Eye (tissue), 1 donor: ENCODE measurements at regions not wholly inside any gene's neighbourhood (a gene's known extent, or its start where the extent isn't known, plus 50 kb on each side); places are given as distances from the start of the nearest gene placed in this dataset.
A peak's percentile ranks its signal among the peaks of the same experiment; 100 is the strongest.

Experiments
- DNase-seq: peaks from one replicate; pipeline ENCODE4 v3.0.0-alpha.2; 2015

DNA sequence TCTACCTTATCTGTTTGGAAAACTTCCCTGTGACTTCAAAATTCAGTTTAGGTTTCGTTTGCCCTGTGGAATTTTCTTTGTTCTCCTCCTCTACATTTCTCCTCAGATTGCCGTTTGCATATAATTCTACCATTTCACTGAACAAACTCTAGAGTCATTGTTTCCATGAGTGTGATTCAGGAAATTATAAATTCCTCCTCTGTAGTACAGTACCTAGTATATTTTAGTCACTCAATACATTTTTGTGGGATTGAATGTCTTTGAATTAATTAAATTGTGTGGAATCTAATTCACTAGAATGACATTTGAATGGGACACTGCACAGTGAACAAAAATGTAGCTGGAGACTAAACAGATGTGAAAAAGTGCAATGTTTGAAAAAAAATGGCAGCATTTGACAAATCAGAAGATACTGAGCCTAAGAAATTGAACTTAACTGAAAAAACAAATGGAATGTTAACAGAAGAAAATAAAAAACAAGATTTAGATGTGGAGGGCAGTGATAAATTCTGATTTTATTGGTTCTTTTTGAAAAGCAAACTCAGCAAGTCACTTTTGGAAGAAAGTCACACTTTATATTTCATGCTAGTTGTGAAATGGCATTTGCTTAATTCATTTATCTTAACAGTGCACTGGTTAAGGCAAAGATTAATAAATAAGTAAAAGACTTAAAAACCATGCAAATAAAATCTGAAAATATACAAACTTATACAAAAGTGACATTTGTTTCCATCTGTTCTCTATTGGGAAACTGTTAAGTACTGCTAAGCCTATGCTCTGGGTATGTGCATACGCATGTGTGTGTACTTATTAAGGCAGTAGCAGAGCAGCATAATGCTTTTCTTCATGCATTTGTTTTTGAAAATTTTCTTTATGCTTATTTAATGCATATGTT lies 512.3 kb downstream of the FAT4 start:
- DNase-seq, result no peak

DNA sequence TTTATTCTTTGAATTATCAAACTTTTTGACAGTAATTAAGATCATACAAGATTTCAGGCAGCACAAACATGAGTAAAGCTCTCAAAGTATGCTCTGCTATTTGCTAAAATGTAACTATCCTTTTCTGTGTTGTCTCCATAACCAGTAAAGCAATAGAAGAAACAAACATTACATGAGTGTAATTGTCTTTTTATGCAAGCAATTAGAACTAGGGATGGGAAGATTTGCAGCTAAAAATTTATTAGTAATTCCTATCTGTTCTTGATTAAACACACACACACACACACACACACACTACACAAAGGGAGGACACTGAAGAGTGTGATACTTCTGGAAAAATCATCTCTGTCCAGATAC lies 512.9 kb downstream of the FAT4 start:
- no peak for DNase-seq

DNA sequence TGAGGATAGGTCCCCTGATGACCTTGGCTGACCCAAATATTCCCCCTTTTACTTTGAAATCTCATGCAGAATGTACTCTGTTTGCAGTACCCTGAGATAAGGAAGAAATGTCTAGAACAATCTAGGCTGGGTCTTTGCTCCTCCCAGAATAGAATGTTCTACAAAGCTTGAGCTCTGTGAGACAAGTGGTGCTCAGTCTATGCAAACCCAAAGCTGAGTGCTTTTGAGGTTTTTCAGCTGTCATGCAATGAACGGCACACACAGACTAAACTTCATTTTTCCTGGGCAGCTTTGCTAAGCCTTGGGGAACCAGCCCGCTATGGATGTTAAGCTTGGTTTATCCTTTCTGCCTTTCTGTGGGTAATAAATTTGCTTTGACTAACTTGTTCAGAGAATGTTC lies 513.6 kb downstream of the FAT4 start:
- no peak for DNase-seq

DNA sequence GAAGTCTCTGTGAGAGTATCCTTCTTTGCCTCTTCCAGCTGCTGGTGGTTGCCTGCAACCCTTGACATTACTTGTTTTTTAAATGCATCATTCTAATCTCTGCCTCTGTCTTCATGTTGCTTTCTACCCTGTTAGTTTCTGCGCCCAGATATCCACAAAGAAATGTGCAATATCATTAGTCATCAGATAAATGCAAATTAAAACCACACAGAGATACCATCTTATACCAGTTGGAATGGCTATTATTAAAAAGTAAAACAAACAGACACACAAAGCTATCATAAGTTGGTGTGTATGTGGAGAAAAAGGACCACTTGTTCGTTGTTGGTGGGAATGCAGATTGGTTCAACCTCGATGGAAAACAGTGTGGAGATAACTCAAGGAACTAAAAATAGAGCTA lies 517.4 kb downstream of the FAT4 start:
- DNase-seq, result no peak

DNA sequence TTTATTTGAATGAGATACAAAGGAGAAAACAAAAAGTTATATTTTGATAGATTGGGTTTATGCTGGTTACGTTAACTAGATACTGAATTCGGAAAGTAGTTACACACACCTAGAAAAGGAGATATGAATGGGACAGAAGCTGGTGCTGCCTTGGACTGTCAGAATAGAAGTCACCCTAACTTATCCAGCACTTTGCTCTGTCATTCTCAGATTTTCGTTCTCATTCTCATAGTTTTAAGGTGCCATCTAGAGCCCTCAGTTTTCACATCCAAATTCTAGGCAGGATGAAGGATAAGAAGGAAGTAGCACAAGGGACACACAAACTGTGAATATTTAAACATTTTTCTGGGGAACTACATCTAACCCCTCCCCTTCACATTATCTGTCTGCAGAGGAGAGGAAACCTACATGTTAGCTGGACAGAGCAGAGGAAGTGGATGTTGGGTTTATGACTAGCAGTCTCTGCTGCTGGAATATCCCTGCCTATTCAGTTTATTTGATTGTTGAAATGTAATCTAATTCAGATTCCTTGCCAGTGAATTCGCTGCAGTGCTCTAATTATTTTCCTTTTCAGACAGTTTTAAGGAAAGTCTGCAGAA lies 521.9 kb downstream of the FAT4 start:
- no peak for DNase-seq

DNA sequence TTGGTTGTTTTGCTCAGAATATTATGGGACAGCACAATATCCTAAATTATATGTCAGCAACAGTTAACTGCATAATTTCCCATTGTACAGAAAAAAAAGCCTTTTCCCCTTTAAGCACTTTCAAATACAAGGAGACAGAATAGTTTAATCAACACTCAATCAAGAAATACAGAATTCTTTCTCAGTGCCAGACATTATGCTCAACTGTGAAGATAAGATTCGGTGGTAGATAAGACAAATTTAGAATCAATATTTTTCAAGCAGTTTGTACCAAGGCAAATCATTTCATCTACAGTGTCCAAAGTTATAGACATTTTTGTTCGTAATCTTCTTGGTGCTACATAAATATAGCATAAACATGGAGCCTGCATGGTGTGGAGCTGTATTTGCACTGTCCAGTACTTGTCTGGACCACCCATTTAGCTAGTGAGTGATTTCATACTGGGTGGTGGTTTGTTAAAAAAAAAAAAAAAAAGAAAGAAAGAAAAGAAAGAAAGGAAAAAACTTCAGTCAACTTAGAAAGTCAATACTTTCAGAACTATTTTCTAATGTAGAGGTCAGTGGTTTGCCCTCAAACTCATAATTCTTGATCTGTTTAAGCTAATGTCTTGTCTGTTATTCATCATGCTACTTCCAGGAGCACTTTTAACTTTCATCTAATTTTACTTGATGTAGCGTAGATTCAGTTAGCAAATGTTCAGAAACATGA lies 522.9 kb downstream of the FAT4 start:
- no peak for DNase-seq

DNA sequence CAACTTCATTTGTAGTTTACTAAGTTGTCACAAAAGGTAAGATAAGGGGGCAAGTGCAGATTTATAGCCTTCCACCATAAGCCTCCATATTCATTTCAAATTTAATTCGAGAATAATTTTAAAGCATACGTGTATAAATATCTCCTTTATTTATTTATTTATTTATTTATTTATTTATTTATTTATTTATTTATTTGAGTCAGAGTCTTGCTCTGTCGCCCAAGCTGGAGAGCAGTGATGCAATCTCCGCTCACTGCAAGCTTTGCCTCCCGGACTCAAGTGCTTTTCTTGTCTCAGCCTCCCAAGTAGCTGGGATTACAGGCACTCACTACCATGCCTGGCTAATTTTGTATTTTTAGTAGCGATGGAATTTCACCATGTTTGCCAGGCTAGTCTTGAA lies 523.4 kb downstream of the FAT4 start:
- no peak for DNase-seq

DNA sequence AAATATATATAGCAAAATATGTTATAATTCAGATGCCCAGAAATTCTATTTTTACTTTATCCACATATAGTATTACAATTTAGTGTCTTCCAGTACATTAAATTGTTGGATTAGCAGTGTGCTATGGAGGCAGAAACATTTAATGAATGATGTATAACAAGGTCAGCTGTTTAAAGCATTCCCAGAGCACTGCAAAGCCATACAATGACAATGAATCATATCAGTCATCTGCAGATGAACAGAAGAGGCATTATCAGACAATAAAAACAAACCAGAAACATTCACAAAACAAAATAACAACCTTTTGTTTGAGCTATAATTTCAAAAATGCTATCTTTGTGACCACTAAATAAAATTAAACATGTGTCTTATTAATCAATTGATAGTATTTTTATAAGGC lies 524.2 kb downstream of the FAT4 start:
- DNase-seq, result no peak

DNA sequence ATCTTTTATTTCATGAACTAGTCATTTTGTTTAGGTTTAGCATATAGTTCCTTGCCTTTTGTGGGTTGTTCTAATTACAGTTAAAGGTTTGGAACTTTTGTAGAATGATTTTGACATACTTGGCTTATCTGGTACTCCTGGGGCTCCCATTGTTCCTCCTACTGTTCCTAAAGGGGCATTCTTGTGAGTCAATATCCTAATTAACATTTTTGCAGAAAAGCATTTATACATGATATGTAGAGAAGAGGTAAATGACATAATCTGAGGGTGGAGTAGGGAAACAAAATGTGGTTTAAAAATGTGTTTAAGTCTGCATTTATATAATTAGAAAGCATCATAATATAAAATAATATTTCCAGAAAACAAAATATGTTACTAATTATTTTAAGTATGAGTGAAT lies 529.2 kb downstream of the FAT4 start:
- DNase-seq, result no peak

DNA sequence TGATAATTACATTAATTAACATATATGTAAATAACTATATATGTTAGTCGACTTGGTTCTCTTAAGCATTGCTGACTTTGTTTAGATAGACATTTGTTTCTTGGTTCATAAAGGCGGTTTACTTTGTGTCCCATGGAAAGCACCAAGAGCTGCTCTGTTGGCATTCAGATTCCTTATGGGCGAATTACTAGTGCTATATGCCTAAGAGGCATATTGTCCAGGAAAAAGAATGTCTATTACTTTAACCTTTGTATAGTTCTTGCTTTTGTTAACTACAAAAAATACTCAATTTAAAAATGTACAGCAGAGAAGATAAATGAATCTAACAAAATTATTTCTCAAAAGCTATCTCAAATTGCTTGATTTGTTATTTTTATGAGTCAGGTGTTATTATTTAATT lies 532.8 kb downstream of the FAT4 start:
- DNase-seq, result no peak

DNA sequence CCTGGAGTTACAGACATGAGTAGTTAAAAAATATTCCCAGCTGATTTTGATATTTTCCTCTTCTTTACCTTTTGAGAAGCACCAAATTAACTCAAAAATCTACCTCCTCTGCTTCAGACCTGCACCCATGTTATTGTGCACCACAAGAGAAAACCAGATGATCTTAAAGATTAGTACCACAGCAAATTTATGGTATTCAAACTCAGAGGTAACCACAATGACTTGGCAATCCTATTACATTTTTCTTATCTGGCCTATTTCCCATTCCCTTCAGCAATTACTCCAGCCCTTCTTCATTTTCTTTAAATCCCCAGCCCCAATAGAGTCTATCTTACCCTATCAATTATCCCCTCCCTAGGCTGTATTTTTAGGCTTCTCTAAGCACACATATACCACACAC lies 535.1 kb downstream of the FAT4 start:
- no peak for DNase-seq

DNA sequence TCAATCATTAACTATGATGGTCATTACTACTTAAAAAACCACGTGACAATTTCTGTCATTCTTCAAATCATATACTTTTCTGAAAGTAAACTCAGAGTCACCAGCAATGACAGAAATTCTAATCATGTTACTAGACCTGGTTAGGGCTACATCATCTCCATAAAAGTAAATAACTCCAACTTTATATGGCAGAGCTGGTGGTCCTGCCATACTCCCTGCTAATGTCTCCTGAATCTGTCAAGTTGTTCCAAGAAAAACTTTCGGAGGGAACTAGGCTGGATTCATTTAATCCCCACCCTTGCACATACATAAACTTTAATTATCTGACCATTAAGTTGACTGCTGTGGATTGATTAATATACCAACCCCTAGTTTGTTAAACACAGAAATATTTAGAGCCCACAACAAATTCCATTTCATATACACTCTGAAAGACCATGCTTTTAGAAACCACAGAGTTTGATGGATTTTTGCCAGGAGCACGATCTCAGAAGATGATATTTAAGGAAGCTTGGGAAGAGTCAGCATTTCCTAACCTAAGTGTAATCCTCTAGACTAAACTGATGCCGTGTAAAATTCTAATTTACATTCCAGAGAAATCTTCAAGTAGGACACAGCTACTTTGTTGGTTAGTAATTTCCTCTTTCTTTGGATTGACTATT lies 577.0 kb downstream of the FAT4 start:
- DNase-seq, result peak; percentile 22

DNA sequence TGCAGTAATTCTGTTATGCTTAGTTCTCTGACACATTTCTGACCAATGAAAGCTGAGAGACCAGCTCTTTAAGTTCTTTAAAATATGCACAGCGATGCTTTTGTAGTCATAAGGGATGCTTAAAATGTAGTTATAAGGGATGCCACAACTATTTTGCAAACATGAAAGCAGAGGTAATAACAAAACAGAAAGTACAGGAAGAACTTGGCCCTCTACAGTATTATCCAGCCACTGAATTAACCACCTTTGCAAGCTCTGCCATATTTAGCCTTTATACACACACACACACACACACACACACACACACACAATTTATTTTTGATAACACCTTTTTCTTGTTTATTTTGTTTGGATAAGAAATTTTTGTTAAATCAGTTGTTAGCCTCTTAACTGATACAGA lies 590.0 kb downstream of the FAT4 start:
- no peak for DNase-seq

DNA sequence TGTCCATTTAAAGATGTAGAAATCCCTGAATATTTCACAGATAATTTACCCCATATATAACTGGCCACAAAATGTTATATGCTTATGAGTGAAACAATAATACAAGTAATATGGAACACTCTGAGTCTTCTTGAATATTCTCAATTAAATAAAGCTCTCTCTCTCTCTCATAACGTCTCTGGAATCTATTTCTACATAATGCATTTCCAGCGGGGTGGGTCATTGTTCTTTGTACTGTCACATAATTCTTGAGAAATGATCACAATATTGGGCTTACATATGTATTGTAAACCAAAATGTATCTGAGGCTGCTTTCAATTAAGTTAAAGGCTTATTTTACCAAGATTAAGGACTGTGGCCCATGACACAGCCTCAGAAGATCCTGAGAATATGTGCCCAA lies 596.3 kb downstream of the FAT4 start:
- no peak for DNase-seq

DNA sequence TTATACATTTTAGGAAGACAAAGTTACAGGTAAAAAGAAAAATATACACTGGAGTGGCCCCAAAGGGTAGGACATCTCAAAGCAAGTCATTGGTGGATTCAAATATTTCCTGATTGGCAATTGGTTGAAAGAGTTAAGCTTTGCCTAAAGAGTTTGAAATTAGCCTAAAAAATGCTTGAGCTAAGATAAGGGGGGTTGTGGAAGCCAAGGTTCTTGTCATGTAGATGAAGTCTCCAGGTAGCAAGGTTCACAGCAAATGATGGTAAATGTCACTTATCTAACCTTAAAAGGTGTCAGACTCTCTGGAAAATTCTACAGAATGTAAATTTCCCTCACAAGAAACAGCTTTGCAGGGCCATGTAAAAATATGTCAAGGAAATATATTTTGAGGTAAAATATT lies 596.7 kb downstream of the FAT4 start:
- no peak for DNase-seq

DNA sequence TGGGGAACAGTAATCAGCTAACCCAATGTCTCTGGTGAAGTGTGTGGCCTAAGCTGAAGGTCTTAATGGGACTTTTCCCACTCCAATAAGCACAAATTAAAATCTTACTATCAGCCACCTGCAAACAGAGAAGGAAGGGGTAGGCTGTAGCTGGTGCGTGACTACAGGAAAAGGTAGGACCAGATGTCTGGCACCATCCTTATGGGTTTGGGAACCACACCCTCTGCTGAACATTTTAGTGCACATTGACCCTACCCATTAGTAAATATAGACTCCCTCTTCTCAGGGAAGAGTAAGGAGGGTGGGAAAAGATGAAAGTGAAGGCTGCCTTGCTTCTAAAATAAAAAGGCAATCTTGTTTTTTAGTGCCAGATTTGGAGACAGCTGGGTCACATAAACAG lies 602.8 kb downstream of the FAT4 start:
- no peak for DNase-seq

DNA sequence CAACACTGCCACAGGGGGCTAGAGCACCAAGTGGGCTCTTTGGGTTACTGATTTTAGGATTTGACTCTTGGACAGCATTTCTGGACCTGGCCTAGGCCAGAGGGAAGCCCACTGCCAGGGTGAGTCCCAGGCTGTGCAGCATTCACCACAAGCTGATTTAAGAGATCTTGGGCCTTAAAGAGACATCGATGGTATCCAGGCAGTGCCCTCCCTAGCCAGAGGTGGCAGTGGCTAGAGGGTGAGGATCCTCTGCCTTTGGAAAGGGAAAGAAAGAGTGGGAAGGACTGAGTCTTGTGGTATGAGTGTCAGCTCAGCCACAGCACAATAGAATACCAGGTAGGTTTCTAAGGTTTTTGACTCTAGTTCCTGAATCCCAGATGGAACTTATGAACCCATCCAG lies 613.9 kb downstream of the FAT4 start:
- no peak for DNase-seq

DNA sequence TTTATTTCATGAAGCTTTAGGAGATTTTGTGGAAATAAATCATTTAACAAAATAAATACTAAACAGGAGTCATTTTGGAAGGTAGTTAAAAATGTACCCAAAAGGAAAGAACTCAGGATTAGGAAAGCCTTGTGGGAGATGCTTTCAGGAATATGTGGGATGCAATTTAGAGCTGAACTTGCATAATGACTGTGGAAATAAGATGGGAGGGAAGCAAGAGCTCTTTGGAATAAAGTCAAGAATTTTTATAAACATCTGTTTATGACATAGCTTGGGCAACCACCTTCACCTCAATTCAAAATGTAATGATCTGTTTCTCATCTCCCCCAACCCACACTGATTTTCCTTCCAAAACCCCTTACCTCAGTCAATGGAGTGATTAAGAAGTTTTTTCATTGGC lies 623.8 kb downstream of the FAT4 start:
- no peak for DNase-seq

DNA sequence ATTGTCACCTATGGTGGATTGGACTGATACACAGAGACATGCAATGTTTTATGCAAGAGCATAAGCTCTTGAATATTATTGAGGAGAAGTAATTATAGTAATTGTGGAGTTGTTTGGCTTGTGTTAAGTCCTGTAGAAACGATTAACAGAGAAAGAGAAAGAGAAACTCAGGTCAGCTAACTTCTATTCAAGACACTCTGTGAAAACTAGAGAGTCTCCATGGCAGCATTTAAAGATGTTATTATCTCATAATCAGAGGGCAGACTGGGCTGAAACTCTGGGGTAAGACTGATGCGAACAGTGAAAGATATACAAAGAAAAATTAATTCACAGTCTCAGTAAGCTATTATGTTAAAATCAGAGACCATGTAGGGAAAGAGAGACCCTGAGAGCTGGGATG lies 625.7 kb downstream of the FAT4 start:
- no peak for DNase-seq

DNA sequence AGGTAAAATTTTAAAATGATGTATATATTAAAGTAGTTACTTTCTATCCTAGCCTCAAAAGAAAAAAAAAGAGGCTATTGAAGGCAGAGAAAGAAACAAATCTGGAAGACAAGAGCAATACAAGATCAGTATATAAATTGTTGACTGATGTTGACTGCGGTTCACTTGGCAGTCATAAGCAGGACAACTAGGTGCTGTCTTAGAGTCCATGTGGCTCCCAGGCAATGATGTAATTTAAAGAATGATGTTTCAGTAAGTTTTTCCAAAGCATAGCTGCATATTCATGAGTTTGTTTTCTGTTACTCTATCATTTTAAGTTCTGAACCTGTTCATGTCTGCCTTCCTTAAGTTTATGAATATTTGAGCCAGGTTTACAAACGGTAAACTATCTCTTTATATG lies 630.2 kb downstream of the FAT4 start:
- no peak for DNase-seq

DNA sequence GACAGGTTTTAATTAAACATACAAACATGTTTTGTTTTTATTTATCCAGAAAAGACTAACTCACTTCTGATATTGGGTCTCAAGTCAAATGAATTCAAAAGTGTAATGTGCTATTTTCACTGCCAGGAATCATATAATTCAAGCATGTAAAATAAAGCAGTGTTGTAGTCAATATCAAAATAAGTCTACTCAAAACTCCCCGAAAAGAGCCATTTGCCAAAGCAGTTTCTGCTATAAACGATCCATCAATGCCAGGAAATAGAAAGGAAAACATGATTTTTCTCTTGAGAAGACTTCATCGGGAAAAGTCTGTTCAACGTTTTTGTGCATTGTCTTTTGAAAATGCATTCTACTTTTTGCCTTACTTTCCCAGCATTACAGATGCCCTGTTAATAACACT lies 633.3 kb downstream of the FAT4 start:
- DNase-seq, result peak; percentile 10

DNA sequence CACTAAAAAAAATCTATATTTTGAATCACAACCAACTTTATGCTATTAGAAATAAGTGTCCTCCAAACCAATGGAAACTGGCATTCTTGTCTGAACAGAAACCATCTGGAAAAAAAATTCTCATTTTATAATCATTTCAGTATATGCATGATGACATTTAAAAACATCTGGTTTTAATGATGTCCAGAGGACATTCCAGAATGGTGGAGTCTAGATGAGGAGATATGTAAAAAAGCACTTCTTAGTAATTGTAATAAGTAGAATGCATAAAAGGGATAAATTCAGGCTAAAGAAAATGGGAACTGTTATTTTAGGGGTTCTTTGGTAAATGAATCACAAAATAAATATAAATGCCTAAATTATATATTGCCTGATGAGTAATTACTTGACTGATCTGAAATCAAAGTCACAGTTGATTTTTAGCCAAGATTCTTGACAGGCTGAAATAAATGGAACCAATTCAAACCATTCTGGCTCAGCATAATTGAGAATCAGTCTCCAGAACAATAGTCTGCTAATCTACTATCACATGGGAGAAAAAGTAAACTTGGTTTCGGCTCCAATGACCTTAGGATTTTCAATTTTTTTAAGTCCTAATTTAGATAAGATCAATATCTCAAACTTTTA lies 636.6 kb downstream of the FAT4 start:
- DNase-seq, result peak; percentile 51

DNA sequence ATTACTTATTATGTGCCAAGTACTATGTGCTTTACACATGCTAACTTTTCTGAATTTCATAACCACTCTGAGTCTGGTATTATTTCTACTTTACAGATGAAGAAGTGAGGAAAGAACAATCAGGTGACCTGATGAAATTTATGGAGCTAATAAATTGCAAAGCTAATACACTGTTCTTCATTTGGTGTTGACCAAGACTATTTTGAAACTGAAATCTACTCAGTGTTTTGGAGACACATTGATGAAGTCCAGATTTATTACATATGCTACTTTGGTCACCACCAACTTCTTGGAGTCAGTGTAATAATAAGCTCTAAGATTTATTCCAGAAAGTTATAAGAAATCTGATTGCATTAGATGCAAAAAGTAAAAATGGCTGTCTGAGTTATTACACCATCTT lies 637.9 kb downstream of the FAT4 start:
- no peak for DNase-seq
